SU-DHL-6 (cell line): ENCODE measurements at regions not wholly inside any gene's neighbourhood (a gene's known extent, or its start where the extent isn't known, plus 50 kb on each side); places are given as distances from the start of the nearest gene placed in this dataset.

Experiments used
- H2AFZ ChIP-seq: fragments of 200-600 bp; sonication (generic); 2 replicates; pipeline ENCODE4 v1.6.1; 2014; ENCODE audit warnings: low read depth, mild to moderate bottlenecking, moderate library complexity, mixed read lengths, antibody characterized with exemption, low read length; ENCODE audit not compliant: severe bottlenecking
- H3F3A ChIP-seq: fragments of 200-600 bp; shearing (Covaris generic); 2 replicates; pipeline ENCODE4 v1.6.0; 2016; ENCODE audit warnings: antibody characterized with exemption, mild to moderate bottlenecking; ENCODE audit not compliant: insufficient read depth
- H3K27ac ChIP-seq: fragments of 200-600 bp; sonication (generic); 2 replicates; pipeline ENCODE4 v1.5.1; 2016; ENCODE audit warnings: low read depth, mild to moderate bottlenecking, low read length, moderate library complexity, mixed read lengths
- H3K27me3 ChIP-seq: fragments of 200-600 bp; sonication (generic), shearing (Covaris generic); 2 replicates; pipeline ENCODE4 v1.6.0; 2014; ENCODE audit warnings: mild to moderate bottlenecking, low read length
- H3K36me3 ChIP-seq: fragments of 200-600 bp; sonication (generic); 2 replicates; pipeline ENCODE4 v1.6.1; 2014; ENCODE audit warnings: mild to moderate bottlenecking, low read length, mixed read lengths
- H3K4me2 ChIP-seq: fragments of 300-600, 200-600 bp; shearing (Covaris generic), sonication (generic); 2 replicates; pipeline ENCODE4 v1.6.0; 2014; ENCODE audit warnings: low read length, low read depth, mild to moderate bottlenecking; ENCODE audit not compliant: poor library complexity, severe bottlenecking
- H3K4me3 ChIP-seq: fragments of 200-600 bp; sonication (generic); 2 replicates; pipeline ENCODE4 v1.5.1; 2014; ENCODE audit warnings: antibody characterized with exemption, low read length, mild to moderate bottlenecking, mixed read lengths; ENCODE audit not compliant: insufficient read depth, poor library complexity, severe bottlenecking
- H3K79me2 ChIP-seq: fragments of 200-600 bp; sonication (generic); 2 replicates; pipeline ENCODE4 v1.6.1; 2014; ENCODE audit warnings: mild to moderate bottlenecking, low read length, moderate library complexity; ENCODE audit not compliant: insufficient read depth
- H3K9ac ChIP-seq: fragments of 200-600 bp; sonication (generic); 2 replicates; pipeline ENCODE4 v1.7.0; 2014; ENCODE audit warnings: mild to moderate bottlenecking, low read length
- H3K9me2 ChIP-seq: fragments of 200-600 bp; sonication (generic); replicated peaks from 2 replicates; pipeline ENCODE4 v1.6.1; 2014; ENCODE audit warnings: low read length; ENCODE audit not compliant: insufficient read depth
- H3K9me3 ChIP-seq: fragments of 200-600 bp; sonication (generic); 2 replicates; pipeline ENCODE4 v1.6.1; 2014; ENCODE audit warnings: low read length, mixed read lengths; ENCODE audit not compliant: insufficient read depth
- H4K20me1 ChIP-seq: fragments of 200-600 bp; sonication (generic); 2 replicates; pipeline ENCODE4 v1.6.1; 2014; ENCODE audit warnings: low read depth, mild to moderate bottlenecking, antibody characterized with exemption, low read length, moderate library complexity, mixed read lengths
- EZH2phosphoT487 ChIP-seq: fragments of 200-600 bp; sonication (generic), shearing (Covaris generic); conservative IDR thresholded peaks from 2 replicates; pipeline ENCODE4 v1.6.1; 2018; ENCODE audit warnings: mild to moderate bottlenecking, antibody characterized with exemption, low read length, moderate library complexity, mixed read lengths
- TF ChIP-seq, protein P1 (sequence below): fragments of 200-600 bp; sonication (generic); IDR thresholded peaks from one replicate; pipeline ENCODE4 v1.5.1; 2017; ENCODE audit warnings: antibody characterized with exemption, mild to moderate bottlenecking, low read length, moderate library complexity; ENCODE audit not compliant: insufficient read depth, poor library complexity, severe bottlenecking

DNA sequence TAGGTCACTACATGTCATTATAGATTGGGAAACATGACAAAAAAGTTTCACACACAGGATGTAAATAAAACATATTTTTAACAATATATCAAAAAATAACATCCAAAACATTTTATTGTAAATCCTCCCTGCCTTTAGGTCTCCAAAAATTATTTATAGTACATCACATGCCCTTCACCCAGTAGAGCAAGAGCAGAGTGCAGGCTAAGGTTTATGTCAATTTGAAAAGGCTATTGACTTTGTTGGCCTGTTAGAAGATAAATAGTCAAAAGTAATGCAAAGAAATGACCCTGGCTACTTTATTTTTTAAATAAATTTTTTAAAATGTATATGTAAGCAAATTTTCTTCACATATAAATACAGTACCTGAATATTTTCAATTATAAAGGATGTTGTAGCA lies 983.7 kb downstream of the RAB28 start:
- no peak overlapping the region for H3K4me3 ChIP-seq
- no peaks in the 10 kb centered on the region for H3K9me2 ChIP-seq
- H3K9me3 ChIP-seq: no peaks in the 10 kb centered on the region
- no peak overlapping the region for H3K4me2 ChIP-seq
- no peaks in the 10 kb centered on the region for H3K27me3 ChIP-seq
- H3F3A ChIP-seq: no peaks in the 10 kb centered on the region
- no peak overlapping the region for H3K27ac ChIP-seq
- H3K79me2 ChIP-seq: no peaks in the 10 kb centered on the region
- H3K36me3 ChIP-seq: no peaks in the 10 kb centered on the region
- TF ChIP-seq EZH2phosphoT487: no peak
- TF ChIP-seq, protein P1, sequence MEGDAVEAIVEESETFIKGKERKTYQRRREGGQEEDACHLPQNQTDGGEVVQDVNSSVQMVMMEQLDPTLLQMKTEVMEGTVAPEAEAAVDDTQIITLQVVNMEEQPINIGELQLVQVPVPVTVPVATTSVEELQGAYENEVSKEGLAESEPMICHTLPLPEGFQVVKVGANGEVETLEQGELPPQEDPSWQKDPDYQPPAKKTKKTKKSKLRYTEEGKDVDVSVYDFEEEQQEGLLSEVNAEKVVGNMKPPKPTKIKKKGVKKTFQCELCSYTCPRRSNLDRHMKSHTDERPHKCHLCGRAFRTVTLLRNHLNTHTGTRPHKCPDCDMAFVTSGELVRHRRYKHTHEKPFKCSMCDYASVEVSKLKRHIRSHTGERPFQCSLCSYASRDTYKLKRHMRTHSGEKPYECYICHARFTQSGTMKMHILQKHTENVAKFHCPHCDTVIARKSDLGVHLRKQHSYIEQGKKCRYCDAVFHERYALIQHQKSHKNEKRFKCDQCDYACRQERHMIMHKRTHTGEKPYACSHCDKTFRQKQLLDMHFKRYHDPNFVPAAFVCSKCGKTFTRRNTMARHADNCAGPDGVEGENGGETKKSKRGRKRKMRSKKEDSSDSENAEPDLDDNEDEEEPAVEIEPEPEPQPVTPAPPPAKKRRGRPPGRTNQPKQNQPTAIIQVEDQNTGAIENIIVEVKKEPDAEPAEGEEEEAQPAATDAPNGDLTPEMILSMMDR: no peak
- no peaks in the 10 kb centered on the region for H4K20me1 ChIP-seq
- H3K9ac ChIP-seq: no peak overlapping the region
- no peak overlapping the region for H2AFZ ChIP-seq

DNA sequence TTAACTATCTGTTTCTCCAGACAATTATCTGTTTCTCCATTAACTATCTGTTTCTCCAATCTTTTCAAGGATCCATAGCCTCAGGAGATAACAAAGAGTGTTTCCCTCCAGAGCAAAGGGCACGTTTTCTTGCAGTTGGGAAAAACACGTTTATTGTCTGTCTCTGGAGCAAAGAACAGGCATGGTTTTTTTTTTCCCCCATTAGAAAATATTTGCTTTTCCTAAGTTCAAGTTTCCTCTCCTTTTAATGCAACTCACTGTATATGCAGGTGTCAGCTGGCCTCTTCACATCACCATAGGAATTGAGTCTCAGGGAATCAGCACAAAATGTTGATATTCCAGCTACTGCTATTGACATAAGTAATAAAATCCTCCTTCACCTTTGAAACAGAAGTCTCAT lies 984.4 kb downstream of the RAB28 start:
- Histone ChIP-seq H3K4me3 (no peak overlapping the region), H3K9me2 (no peaks in the 10 kb centered on the region), H3K36me3 (no peaks in the 10 kb centered on the region), H3K27me3 (no peaks in the 10 kb centered on the region), H3K9ac (no peak overlapping the region), H3K79me2 (no peaks in the 10 kb centered on the region), H3K4me2 (no peak overlapping the region), H3K27ac (no peak overlapping the region), H2AFZ (no peak overlapping the region), H3F3A (no peaks in the 10 kb centered on the region), H4K20me1 (no peaks in the 10 kb centered on the region), H3K9me3 (no peaks in the 10 kb centered on the region)
- TF ChIP-seq, protein P1: no peak
- no peak for TF ChIP-seq EZH2phosphoT487

DNA sequence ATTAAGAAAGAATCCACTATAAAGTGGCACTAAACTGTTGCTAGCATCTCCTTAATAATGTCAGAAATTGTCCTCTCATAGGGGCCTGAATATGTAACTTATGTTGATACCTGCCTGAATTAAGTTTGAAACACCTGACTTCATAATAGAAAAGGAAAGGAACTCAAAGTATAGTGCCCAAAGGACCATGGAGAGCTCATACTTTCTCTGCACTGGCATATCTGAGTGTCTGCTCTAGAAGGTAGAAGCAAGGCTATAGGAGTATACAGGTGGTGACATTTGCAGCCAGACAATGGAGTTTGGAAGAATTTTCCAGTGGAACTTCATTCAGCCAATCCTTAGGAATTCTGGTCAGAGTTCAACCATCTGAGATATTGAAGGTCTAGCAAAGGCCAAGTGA lies 988.9 kb downstream of the RAB28 start:
- no peaks in the 10 kb centered on the region for H3K79me2 ChIP-seq
- TF ChIP-seq, protein P1: no peak
- TF ChIP-seq EZH2phosphoT487: no peak
- H3K9me3 ChIP-seq: no peaks in the 10 kb centered on the region
- H3F3A ChIP-seq: no peaks in the 10 kb centered on the region
- no peaks in the 10 kb centered on the region for H3K27me3 ChIP-seq
- H3K9me2 ChIP-seq: no peaks in the 10 kb centered on the region; the same call in 1 of the 2 replicates
- no peaks in the 10 kb centered on the region for H3K36me3 ChIP-seq
- no peak overlapping the region for H3K9ac ChIP-seq
- H4K20me1 ChIP-seq: no peaks in the 10 kb centered on the region
- no peak overlapping the region for H3K27ac ChIP-seq
- no peak overlapping the region for H3K4me2 ChIP-seq
- H2AFZ ChIP-seq: no peak overlapping the region
- no peak overlapping the region for H3K4me3 ChIP-seq
